Spleen (tissue), 7 donors: ENCODE measurements at regions not wholly inside any gene's neighbourhood (a gene's known extent, or its start where the extent isn't known, plus 50 kb on each side); places are given as distances from the start of the nearest gene placed in this dataset.

ENCODE experiments used
- CTCF ChIP-seq, 11 experiments: fragments of 200-600 bp in 7 of 11; fragments of 450-650 bp in 4 of 11; sonication (generic) in 4 of 11; IDR thresholded peaks in 8 of 11; conservative IDR thresholded peaks in 3 of 11; 1 replicate in 7 of 11; 2 replicates in 4 of 11; pipeline versions ENCODE4 v1.4.0 to v1.8.0; 2016 to 2021; ENCODE audit warnings: antibody characterized with exemption in 11 of 11, inconsistent platforms in 4 of 11, mild to moderate bottlenecking in 1 of 11
- POLR2A ChIP-seq, 3 donors: fragments of 450-650 bp; IDR thresholded peaks; one replicate each; pipeline ENCODE4 v1.5.1; 2017; ENCODE audit warnings: antibody characterized with exemption in 3 of 3, mild to moderate bottlenecking in 1 of 3
- POLR2AphosphoS5 ChIP-seq, 3 donors: sonication (generic); formaldehyde crosslinking; IDR thresholded peaks; one replicate each; pipeline ENCODE4 v1.5.1; 2017; ENCODE audit warnings: antibody characterized with exemption in 3 of 3
- donor health status: DM: no; HTN: no; CAD: no; lungs with moderate emphysema.
- donor health status: DM: no; HTN: no; CAD: no.
- donor health status: DM: no; HTN: no; CAD: no.

GRCh38 chr13:107003911-107004310 is 436.0 kb upstream of the ARGLU1 start:
- TF ChIP-seq CTCF (IDR thresholded peaks at IDR 0.05 in 8 of 11, conservative IDR thresholded peaks at IDR 0.05 in 3 of 11) (no peak), POLR2AphosphoS5 (IDR thresholded peaks at IDR 0.05) (no peak), POLR2A (IDR thresholded peaks at IDR 0.05) (no peak)
